Suppressor macrophage treated with lipopolysaccharide for 4 hours (primary cell): ENCODE measurements at regions not wholly inside any gene's neighbourhood (a gene's known extent, or its start where the extent isn't known, plus 50 kb on each side); places are given as distances from the start of the nearest gene placed in this dataset.

Experiments used
- DNase-seq: peaks from one replicate; pipeline ENCODE4 v3.0.0-alpha.2; 2020

- no peak for DNase-seq
These were observed 205.9 kb upstream of the EDIL3 start for GRCh38 chr5:84590629-84591028.

GRCh38 chr5:84589926-84590325, 205.2 kb upstream of the EDIL3 start:
- DNase-seq: no peak

GRCh38 chr5:84585218-84585617, 200.5 kb upstream of the EDIL3 start:
- no peak for DNase-seq

GRCh38 chr5:84578226-84578625, 193.5 kb upstream of the EDIL3 start:
- no peak for DNase-seq

GRCh38 chr5:84573017-84573712, 188.5 kb upstream of the EDIL3 start:
- DNase-seq: no peak

GRCh38 chr5:84569307-84569706, 184.6 kb upstream of the EDIL3 start:
- DNase-seq: no peak

GRCh38 chr5:84568171-84568570, 183.5 kb upstream of the EDIL3 start:
- no peak for DNase-seq

- no peak for DNase-seq
These were observed 181.2 kb upstream of the EDIL3 start for GRCh38 chr5:84565866-84566265.

- DNase-seq: no peak
These were observed 179.8 kb upstream of the EDIL3 start for GRCh38 chr5:84564321-84565075.

- no peak for DNase-seq
These were observed 165.5 kb upstream of the EDIL3 start for GRCh38 chr5:84550222-84550621.

GRCh38 chr5:84549054-84549453, 164.4 kb upstream of the EDIL3 start:
- DNase-seq: no peak

GRCh38 chr5:84546686-84547085, 162.0 kb upstream of the EDIL3 start:
- DNase-seq: no peak

GRCh38 chr5:84536797-84537196, 152.1 kb upstream of the EDIL3 start:
- DNase-seq: no peak

- DNase-seq: no peak
These were observed 150.6 kb upstream of the EDIL3 start for GRCh38 chr5:84535281-84535680.

- DNase-seq: no peak
These were observed 139.8 kb upstream of the EDIL3 start for GRCh38 chr5:84524491-84524890.

- DNase-seq: no peak
These were observed 134.2 kb upstream of the EDIL3 start for GRCh38 chr5:84518862-84519261.

GRCh38 chr5:84518370-84518769, 133.7 kb upstream of the EDIL3 start:
- no peak for DNase-seq

- no peak for DNase-seq
These were observed 121.9 kb upstream of the EDIL3 start for GRCh38 chr5:84506625-84507024.

- no peak for DNase-seq
These were observed 109.8 kb upstream of the EDIL3 start for GRCh38 chr5:84494453-84494852.

GRCh38 chr5:84487963-84488362, 103.3 kb upstream of the EDIL3 start:
- no peak for DNase-seq

GRCh38 chr5:84480873-84481637, 96.4 kb upstream of the EDIL3 start:
- DNase-seq: no peak

- DNase-seq: no peak
These were observed 93.9 kb upstream of the EDIL3 start for GRCh38 chr5:84478603-84479002.

GRCh38 chr5:84477485-84477884, 92.8 kb upstream of the EDIL3 start:
- no peak for DNase-seq

- no peak for DNase-seq
These were observed 89.4 kb upstream of the EDIL3 start for GRCh38 chr5:84474126-84474525.
